ENCODE measurements at regions not wholly inside any gene's neighbourhood (a gene's known extent, or its start where the extent isn't known, plus 50 kb on each side); places are given as distances from the start of the nearest gene placed in this dataset.

- DNase-seq (ENCODE audit: low spot score), result no peak
These were observed 649.4 kb upstream of the KIRREL3 start for GRCh38 chr11:127649958-127650357.

GRCh38 chr11:127649071-127649470 is 648.5 kb upstream of the KIRREL3 start:
- DNase-seq (ENCODE audit: low spot score), result no peak

- no peak for DNase-seq (ENCODE audit: low spot score)
These were observed 648.0 kb upstream of the KIRREL3 start for GRCh38 chr11:127648583-127648982.

- no peak for DNase-seq (ENCODE audit: low spot score)
These were observed 643.8 kb upstream of the KIRREL3 start for GRCh38 chr11:127644366-127644765.

- DNase-seq (ENCODE audit: low spot score), result no peak
These were observed 642.9 kb upstream of the KIRREL3 start for GRCh38 chr11:127643268-127644058.

- no peak for DNase-seq (ENCODE audit: low spot score)
These were observed 640.2 kb upstream of the KIRREL3 start for GRCh38 chr11:127640561-127641451.

- no peak for DNase-seq (ENCODE audit: low spot score)
These were observed 639.3 kb upstream of the KIRREL3 start for GRCh38 chr11:127639916-127640315.

- no peak for DNase-seq (ENCODE audit: low spot score)
These were observed 632.6 kb upstream of the KIRREL3 start for GRCh38 chr11:127632976-127633680.

- no peak for DNase-seq (ENCODE audit: low spot score)
These were observed 632.0 kb upstream of the KIRREL3 start for GRCh38 chr11:127632546-127632945.

GRCh38 chr11:127631974-127632373 is 631.4 kb upstream of the KIRREL3 start:
- no peak for DNase-seq (ENCODE audit: low spot score)

- DNase-seq (ENCODE audit: low spot score), result no peak
These were observed 628.6 kb upstream of the KIRREL3 start for GRCh38 chr11:127629200-127629599.

GRCh38 chr11:127628458-127628785 is 627.9 kb upstream of the KIRREL3 start:
- no peak for DNase-seq (ENCODE audit: low spot score)

GRCh38 chr11:127627629-127628457 is 627.3 kb upstream of the KIRREL3 start:
- DNase-seq (ENCODE audit: low spot score), result no peak

- no peak for DNase-seq (ENCODE audit: low spot score)
These were observed 626.6 kb upstream of the KIRREL3 start for GRCh38 chr11:127627204-127627603.

GRCh38 chr11:127625402-127625801 is 624.8 kb upstream of the KIRREL3 start:
- DNase-seq (ENCODE audit: low spot score), result no peak

- no peak for DNase-seq (ENCODE audit: low spot score)
These were observed 623.8 kb upstream of the KIRREL3 start for GRCh38 chr11:127624306-127624856.

GRCh38 chr11:127622686-127623085 is 622.1 kb upstream of the KIRREL3 start:
- no peak for DNase-seq (ENCODE audit: low spot score)

GRCh38 chr11:127620671-127621070 is 620.1 kb upstream of the KIRREL3 start:
- no peak for DNase-seq (ENCODE audit: low spot score)

GRCh38 chr11:127619946-127620345 is 619.4 kb upstream of the KIRREL3 start:
- no peak for DNase-seq (ENCODE audit: low spot score)

- no peak for DNase-seq (ENCODE audit: low spot score)
These were observed 618.2 kb upstream of the KIRREL3 start for GRCh38 chr11:127618721-127619120.

- no peak for DNase-seq (ENCODE audit: low spot score)
These were observed 615.6 kb upstream of the KIRREL3 start for GRCh38 chr11:127616158-127616557.
